HepG2 (cell line): ENCODE measurements at regions not wholly inside any gene's neighbourhood (a gene's known extent, or its start where the extent isn't known, plus 50 kb on each side); places are given as distances from the start of the nearest gene placed in this dataset.

Experiments
- ATAC-seq: fragments of 200-7000 bp; cut with Tn5 transposase; 3 replicates; pipeline ENCODE4 v1.9.1; 2020; ENCODE audit warnings: mild to moderate bottlenecking, moderate library complexity
- BruUV-seq: library from RNA; stranded (reverse); fragments of 400-500 nt; replicated peaks from 2 replicates; lab custom pipeline; 2021; lab: Mats Ljungman, UMichigan
- CTCF ChIA-PET: fragments of 300-600 bp; formaldehyde crosslinking; extraction: SDS; loops from one replicate; lab custom pipeline; 2021; ENCODE audit warnings: low total read pairs, inconsistent platforms, low intra/inter-chr PET ratio; lab: Yijun Ruan, JAX
- POLR2A ChIA-PET: fragments of 350-600 bp; sonication (Branson Sonifier 250); formaldehyde crosslinking; loops from one replicate; lab custom pipeline; 2020; ENCODE audit warnings: antibody characterized with exemption, inconsistent platforms; lab: Yijun Ruan, JAX
- DNase-seq: peaks from one replicate; pipeline ENCODE4 v3.0.0-alpha.2; 2015; ENCODE audit warnings: low spot score
- FAIRE-seq: peaks from 3 replicates; lab custom pipeline; 2011; peaks lifted over from hg19 to GRCh38; lab: Jason Lieb, UNC
- H2AFZ ChIP-seq: one replicate; pipeline ENCODE4 v1.6.1; 2011; ENCODE audit warnings: low read length, inconsistent platforms
- H3K27ac ChIP-seq: fragments of 300-600 bp; 3 replicates; pipeline ENCODE4 v1.8.0; 2011; ENCODE audit warnings: mixed run types, mild to moderate bottlenecking, mixed read lengths, low read length, inconsistent platforms; ENCODE audit not compliant: insufficient read depth; ENCODE audit errors: extremely low read length
- H3K27me3 ChIP-seq, 2 experiments: fragments of 200-600 bp in 1 of 2; 2 replicates in 1 of 2; 3 replicates in 1 of 2; pipeline versions ENCODE4 v1.6.0 to v1.8.0; 2011; ENCODE audit warnings: low read length in 2 of 2, mild to moderate bottlenecking in 2 of 2, moderate library complexity in 2 of 2, inconsistent platforms in 1 of 2; ENCODE audit not compliant: insufficient read depth in 2 of 2, control insufficient read depth in 1 of 2
- H3K36me3 ChIP-seq, 2 experiments: fragments of 200-600 bp in 1 of 2; replicated peaks in 1 of 2; 2 replicates in 1 of 2; 3 replicates in 1 of 2; pipeline versions ENCODE4 v1.5.1 to v1.8.0; 2011; ENCODE audit warnings: low read length in 2 of 2, inconsistent platforms in 1 of 2; ENCODE audit not compliant: insufficient read depth in 2 of 2, control insufficient read depth in 1 of 2
- H3K4me1 ChIP-seq: 2 replicates; pipeline ENCODE4 v1.5.1; 2012; ENCODE audit warnings: low read length, inconsistent platforms; ENCODE audit not compliant: insufficient read depth
- H3K4me2 ChIP-seq: 2 replicates; pipeline ENCODE4 v1.6.0; 2011; ENCODE audit warnings: low read depth, low read length, inconsistent platforms
- H3K4me3 ChIP-seq, 3 experiments: fragments of 200-600 bp in 1 of 3; sonication (generic), shearing (Covaris generic) in 1 of 3; replicated peaks in 1 of 3; 2 replicates each; pipeline ENCODE4 v1.5.1; 2011 to 2016; ENCODE audit warnings: low read length in 3 of 3, inconsistent platforms in 2 of 3, low read depth in 2 of 3, mild to moderate bottlenecking in 2 of 3, control low read depth in 1 of 3, mixed read lengths in 1 of 3; ENCODE audit not compliant: insufficient read depth in 1 of 3
- H3K79me2 ChIP-seq: one replicate; pipeline ENCODE4 v1.6.1; 2011; ENCODE audit warnings: low read length, inconsistent platforms; ENCODE audit not compliant: insufficient read depth
- H3K9ac ChIP-seq: 2 replicates; pipeline ENCODE4 v1.6.0; 2011; ENCODE audit warnings: mild to moderate bottlenecking, low read depth, low read length, inconsistent platforms; ENCODE audit not compliant: insufficient read depth
- H3K9me3 ChIP-seq: 2 replicates; pipeline ENCODE4 v1.5.1; 2012; ENCODE audit warnings: mild to moderate bottlenecking, low read length
- H4K20me1 ChIP-seq: 2 replicates; pipeline ENCODE4 v1.6.0; 2011; ENCODE audit warnings: inconsistent platforms, mild to moderate bottlenecking, low read length, moderate library complexity; ENCODE audit not compliant: insufficient read depth
- ARNT ChIP-seq: fragments of 450-650 bp; IDR thresholded peaks from 2 replicates; pipeline ENCODE4 v1.6.1; 2017
- BRD4 ChIP-seq: sonication (generic); formaldehyde crosslinking; IDR thresholded peaks from 2 replicates; pipeline ENCODE4 v1.4.0; 2020; ENCODE audit warnings: missing genetic modification reagents
- CEBPB ChIP-seq: IDR thresholded peaks from 2 replicates; pipeline ENCODE4 v1.6.1; 2011; ENCODE audit warnings: low read depth, low read length, improper control_type of control experiment, borderline replicate concordance
- CHD4 ChIP-seq: fragments of 200-600 bp; sonication (generic); IDR thresholded peaks from 2 replicates; pipeline ENCODE4 v1.7.0; 2017; ENCODE audit warnings: mild to moderate bottlenecking, low read length, borderline replicate concordance
- GPN1 ChIP-seq: sonication (generic); formaldehyde crosslinking; IDR thresholded peaks from 2 replicates; pipeline ENCODE4 v1.5.1; 2020; ENCODE audit warnings: missing genetic modification reagents, borderline replicate concordance
- MEIS1 ChIP-seq: sonication (generic); formaldehyde crosslinking; IDR thresholded peaks from 2 replicates; pipeline ENCODE4 v1.9.0; 2021; ENCODE audit warnings: mild to moderate bottlenecking, missing genetic modification reagents, moderate library complexity, borderline replicate concordance
- NCOA5 ChIP-seq: sonication (generic); formaldehyde crosslinking; IDR thresholded peaks from 2 replicates; pipeline ENCODE4 v1.4.0; 2020; ENCODE audit warnings: missing genetic modification reagents
- SMAD9 ChIP-seq: sonication (generic); formaldehyde crosslinking; IDR thresholded peaks from 2 replicates; pipeline ENCODE4 v1.5.1; 2020; ENCODE audit warnings: mild to moderate bottlenecking, missing genetic modification reagents
- ZEB1 ChIP-seq: IDR thresholded peaks from 2 replicates; pipeline ENCODE4 v1.6.1; 2012; ENCODE audit warnings: mild to moderate bottlenecking, low read depth, inconsistent platforms; ENCODE audit not compliant: insufficient replicate concordance
- ZNF101 ChIP-seq: sonication (generic); formaldehyde crosslinking; IDR thresholded peaks from 2 replicates; pipeline ENCODE4 v1.4.0; 2020; ENCODE audit warnings: mild to moderate bottlenecking, low read depth, missing genetic modification reagents, borderline replicate concordance
- ZNF205 ChIP-seq: IDR thresholded peaks from 2 replicates; pipeline ENCODE4 v1.6.1; 2018; ENCODE audit warnings: missing biosample characterization, missing genetic modification reagents
- ZNF251 ChIP-seq: sonication (generic); formaldehyde crosslinking; IDR thresholded peaks from 2 replicates; pipeline ENCODE4 v1.9.0; 2021; ENCODE audit warnings: mild to moderate bottlenecking, missing genetic modification reagents
- ZNF530 ChIP-seq: sonication (generic); formaldehyde crosslinking; IDR thresholded peaks from 2 replicates; pipeline ENCODE4 v1.5.0; 2020; ENCODE audit warnings: low read depth, mild to moderate bottlenecking, missing genetic modification reagents
- ZNF572 ChIP-seq: sonication (generic); formaldehyde crosslinking; IDR thresholded peaks from 2 replicates; pipeline ENCODE4 v1.5.1; 2020; ENCODE audit warnings: mild to moderate bottlenecking, missing genetic modification reagents
- ZNF577 ChIP-seq: sonication (generic); formaldehyde crosslinking; IDR thresholded peaks from 2 replicates; pipeline ENCODE4 v1.4.0; 2020; ENCODE audit warnings: mild to moderate bottlenecking, low read depth, missing genetic modification reagents, borderline replicate concordance
- in situ Hi-C: cut with HindIII; loops from 2 replicates; pipeline ENCODE4 v1.10.0; 2017; ENCODE audit warnings: low pct_unique_long_range_greater_than_20kb; ENCODE audit not compliant: extremely low pct_ligation_motif_present
- intact Hi-C: fragments of 100-400 bp; cut with micrococcal nuclease; formaldehyde crosslinking; loops from one replicate; pipeline ENCODE4 v1.10.0; 2022; ENCODE audit not compliant: unreplicated experiment
- TF ChIP-seq, protein P1 (sequence below): sonication (generic); formaldehyde crosslinking; IDR thresholded peaks from 2 replicates; pipeline ENCODE4 v1.9.0; 2021; ENCODE audit warnings: mild to moderate bottlenecking, missing genetic modification reagents
- TF ChIP-seq, protein P2 (sequence below): sonication (generic); formaldehyde crosslinking; IDR thresholded peaks from 2 replicates; pipeline ENCODE4 v1.5.0; 2020; ENCODE audit warnings: mild to moderate bottlenecking, missing genetic modification reagents, moderate library complexity
- TF ChIP-seq, protein P3 (sequence below): sonication (generic); formaldehyde crosslinking; IDR thresholded peaks from 2 replicates; pipeline ENCODE4 v1.4.0; 2020; ENCODE audit warnings: mild to moderate bottlenecking, low read depth, missing genetic modification reagents

DNA sequence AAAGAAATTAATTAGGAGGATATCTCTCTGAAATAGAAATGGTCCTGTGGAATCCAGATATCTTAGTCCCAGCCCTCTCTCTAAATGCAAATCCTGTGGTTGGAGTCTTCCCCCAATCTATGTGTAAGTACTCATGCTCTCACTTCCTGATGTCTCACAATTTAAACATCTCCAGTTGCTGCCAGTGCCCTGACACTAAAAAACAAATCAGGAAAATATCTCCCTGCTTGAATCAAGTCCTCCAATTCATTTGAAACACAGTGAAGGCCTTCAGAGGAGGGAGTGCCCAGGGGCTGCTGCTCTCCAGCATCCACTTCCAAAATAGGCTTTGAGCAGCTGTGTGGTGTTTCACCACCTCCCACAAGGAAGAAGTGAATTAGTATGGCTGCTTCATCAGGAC lies 413.8 kb downstream of the RAD51AP2 start:
- no peaks in the 10 kb centered on the region for H3K79me2 ChIP-seq
- in situ Hi-C loops = no loop called here
- TF ChIP-seq ARNT (no peak), SMAD9 (no peak), ZNF572 (no peak), ZEB1 (no peak), GPN1 (no peak), ZNF251 (CRISPR knock-in tag) (no peak), ZNF530 (CRISPR knock-in tag) (no peak), CHD4 (no peak), ZNF101 (CRISPR knock-in tag) (no peak), ZNF577 (CRISPR knock-in tag) (no peak), NCOA5 (no peak), CEBPB (no peak), MEIS1 (no peak), ZNF205 (CRISPR knock-in tag) (no peak), BRD4 (CRISPR knock-in tag) (no peak)
- TF ChIP-seq, protein P1, sequence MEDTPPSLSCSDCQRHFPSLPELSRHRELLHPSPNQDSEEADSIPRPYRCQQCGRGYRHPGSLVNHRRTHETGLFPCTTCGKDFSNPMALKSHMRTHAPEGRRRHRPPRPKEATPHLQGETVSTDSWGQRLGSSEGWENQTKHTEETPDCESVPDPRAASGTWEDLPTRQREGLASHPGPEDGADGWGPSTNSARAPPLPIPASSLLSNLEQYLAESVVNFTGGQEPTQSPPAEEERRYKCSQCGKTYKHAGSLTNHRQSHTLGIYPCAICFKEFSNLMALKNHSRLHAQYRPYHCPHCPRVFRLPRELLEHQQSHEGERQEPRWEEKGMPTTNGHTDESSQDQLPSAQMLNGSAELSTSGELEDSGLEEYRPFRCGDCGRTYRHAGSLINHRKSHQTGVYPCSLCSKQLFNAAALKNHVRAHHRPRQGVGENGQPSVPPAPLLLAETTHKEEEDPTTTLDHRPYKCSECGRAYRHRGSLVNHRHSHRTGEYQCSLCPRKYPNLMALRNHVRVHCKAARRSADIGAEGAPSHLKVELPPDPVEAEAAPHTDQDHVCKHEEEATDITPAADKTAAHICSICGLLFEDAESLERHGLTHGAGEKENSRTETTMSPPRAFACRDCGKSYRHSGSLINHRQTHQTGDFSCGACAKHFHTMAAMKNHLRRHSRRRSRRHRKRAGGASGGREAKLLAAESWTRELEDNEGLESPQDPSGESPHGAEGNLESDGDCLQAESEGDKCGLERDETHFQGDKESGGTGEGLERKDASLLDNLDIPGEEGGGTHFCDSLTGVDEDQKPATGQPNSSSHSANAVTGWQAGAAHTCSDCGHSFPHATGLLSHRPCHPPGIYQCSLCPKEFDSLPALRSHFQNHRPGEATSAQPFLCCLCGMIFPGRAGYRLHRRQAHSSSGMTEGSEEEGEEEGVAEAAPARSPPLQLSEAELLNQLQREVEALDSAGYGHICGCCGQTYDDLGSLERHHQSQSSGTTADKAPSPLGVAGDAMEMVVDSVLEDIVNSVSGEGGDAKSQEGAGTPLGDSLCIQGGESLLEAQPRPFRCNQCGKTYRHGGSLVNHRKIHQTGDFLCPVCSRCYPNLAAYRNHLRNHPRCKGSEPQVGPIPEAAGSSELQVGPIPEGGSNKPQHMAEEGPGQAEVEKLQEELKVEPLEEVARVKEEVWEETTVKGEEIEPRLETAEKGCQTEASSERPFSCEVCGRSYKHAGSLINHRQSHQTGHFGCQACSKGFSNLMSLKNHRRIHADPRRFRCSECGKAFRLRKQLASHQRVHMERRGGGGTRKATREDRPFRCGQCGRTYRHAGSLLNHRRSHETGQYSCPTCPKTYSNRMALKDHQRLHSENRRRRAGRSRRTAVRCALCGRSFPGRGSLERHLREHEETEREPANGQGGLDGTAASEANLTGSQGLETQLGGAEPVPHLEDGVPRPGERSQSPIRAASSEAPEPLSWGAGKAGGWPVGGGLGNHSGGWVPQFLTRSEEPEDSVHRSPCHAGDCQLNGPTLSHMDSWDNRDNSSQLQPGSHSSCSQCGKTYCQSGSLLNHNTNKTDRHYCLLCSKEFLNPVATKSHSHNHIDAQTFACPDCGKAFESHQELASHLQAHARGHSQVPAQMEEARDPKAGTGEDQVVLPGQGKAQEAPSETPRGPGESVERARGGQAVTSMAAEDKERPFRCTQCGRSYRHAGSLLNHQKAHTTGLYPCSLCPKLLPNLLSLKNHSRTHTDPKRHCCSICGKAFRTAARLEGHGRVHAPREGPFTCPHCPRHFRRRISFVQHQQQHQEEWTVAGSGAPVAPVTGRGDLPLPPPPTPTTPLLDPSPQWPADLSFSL (CRISPR knock-in tag) = no peak
- TF ChIP-seq, protein P2, sequence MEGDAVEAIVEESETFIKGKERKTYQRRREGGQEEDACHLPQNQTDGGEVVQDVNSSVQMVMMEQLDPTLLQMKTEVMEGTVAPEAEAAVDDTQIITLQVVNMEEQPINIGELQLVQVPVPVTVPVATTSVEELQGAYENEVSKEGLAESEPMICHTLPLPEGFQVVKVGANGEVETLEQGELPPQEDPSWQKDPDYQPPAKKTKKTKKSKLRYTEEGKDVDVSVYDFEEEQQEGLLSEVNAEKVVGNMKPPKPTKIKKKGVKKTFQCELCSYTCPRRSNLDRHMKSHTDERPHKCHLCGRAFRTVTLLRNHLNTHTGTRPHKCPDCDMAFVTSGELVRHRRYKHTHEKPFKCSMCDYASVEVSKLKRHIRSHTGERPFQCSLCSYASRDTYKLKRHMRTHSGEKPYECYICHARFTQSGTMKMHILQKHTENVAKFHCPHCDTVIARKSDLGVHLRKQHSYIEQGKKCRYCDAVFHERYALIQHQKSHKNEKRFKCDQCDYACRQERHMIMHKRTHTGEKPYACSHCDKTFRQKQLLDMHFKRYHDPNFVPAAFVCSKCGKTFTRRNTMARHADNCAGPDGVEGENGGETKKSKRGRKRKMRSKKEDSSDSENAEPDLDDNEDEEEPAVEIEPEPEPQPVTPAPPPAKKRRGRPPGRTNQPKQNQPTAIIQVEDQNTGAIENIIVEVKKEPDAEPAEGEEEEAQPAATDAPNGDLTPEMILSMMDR = no peak
- TF ChIP-seq, protein P3, sequence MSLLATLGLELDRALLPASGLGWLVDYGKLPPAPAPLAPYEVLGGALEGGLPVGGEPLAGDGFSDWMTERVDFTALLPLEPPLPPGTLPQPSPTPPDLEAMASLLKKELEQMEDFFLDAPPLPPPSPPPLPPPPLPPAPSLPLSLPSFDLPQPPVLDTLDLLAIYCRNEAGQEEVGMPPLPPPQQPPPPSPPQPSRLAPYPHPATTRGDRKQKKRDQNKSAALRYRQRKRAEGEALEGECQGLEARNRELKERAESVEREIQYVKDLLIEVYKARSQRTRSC (CRISPR knock-in tag) = no peak

More for the DNA sequence above, 413.8 kb downstream of the RAD51AP2 start:
- POLR2A ChIA-PET = no interaction called here
- CTCF ChIA-PET = no interaction called here
- H4K20me1 ChIP-seq = no peaks in the 10 kb centered on the region
- no peaks in the 10 kb centered on the region for H3K27me3 ChIP-seq
- no TSS peak for BruUV-seq
- DNase-seq (no peak), FAIRE-seq (no peak), ATAC-seq (no peak)
- H3K4me1 ChIP-seq = no peaks in the 10 kb centered on the region
- intact Hi-C loops = no loop called here
- H3K27ac ChIP-seq = no peak overlapping the region
- no peaks in the 10 kb centered on the region for H3K36me3 ChIP-seq
- H3K4me2 ChIP-seq = no peak overlapping the region
- no peaks in the 10 kb centered on the region for H3K9me3 ChIP-seq
- H2AFZ ChIP-seq = no peak overlapping the region
- no peak overlapping the region for H3K9ac ChIP-seq
- H3K4me3 ChIP-seq = no peak overlapping the region
